ENCODE measurements at regions not wholly inside any gene's neighbourhood (a gene's known extent, or its start where the extent isn't known, plus 50 kb on each side); places are given as distances from the start of the nearest gene placed in this dataset.

GRCh38 chr5:28648108-28648507 lies 1609.7 kb upstream of the CDH9 start:
- no peaks in the 10 kb centered on the region for H3K79me2 ChIP-seq (ENCODE audit: control insufficient read depth, insufficient read depth, low read length)
- H3K4me3 ChIP-seq (replicated peaks in 1 of 4; ENCODE audit: control extremely low read depth in 1 of 4, insufficient read depth in 1 of 4, low read depth in 3 of 4, low read length in 4 of 4) = no peak overlapping the region
- no peak overlapping the region for H3K27ac ChIP-seq (ENCODE audit: insufficient read depth, low read length)
- H3K36me3 ChIP-seq (ENCODE audit: control insufficient read depth, insufficient read depth, low read length) = no peaks in the 10 kb centered on the region
- no peaks in the 10 kb centered on the region for H3K4me1 ChIP-seq (ENCODE audit: control insufficient read depth, extremely low read depth, insufficient read depth, low read length)
- H3K4me2 ChIP-seq (ENCODE audit: extremely low read depth, insufficient read depth, low read length) = no peak overlapping the region
- H3K27me3 ChIP-seq (ENCODE audit: control insufficient read depth, insufficient read depth, low read length) = no peaks in the 10 kb centered on the region
- H4K20me1 ChIP-seq (ENCODE audit: control insufficient read depth, extremely low read depth, insufficient read depth, low read length) = no peaks in the 10 kb centered on the region
- H3K9ac ChIP-seq (ENCODE audit: insufficient read depth, low read length) = no peak overlapping the region
- H3K9me3 ChIP-seq (ENCODE audit: control insufficient read depth, insufficient read depth, low read depth, low read length) = no peaks in the 10 kb centered on the region
- no peak overlapping the region for H2AFZ ChIP-seq (ENCODE audit: low read length)
- no peak for TF ChIP-seq CTCF (conservative IDR thresholded peaks at IDR 0.05 in 1 of 2, IDR thresholded peaks at IDR 0.05 in 1 of 2; ENCODE audit: low read depth in 1 of 2, low read length in 2 of 2)
- no peak for TF ChIP-seq EZH2 (IDR thresholded peaks at IDR 0.05; ENCODE audit: low read length, missing control alignments)
- DNase-seq (ENCODE audit: low read depth in 2 of 2) = peak in 1 of 2 donors; percentile 35

GRCh38 chr5:28632607-28633006 lies 1594.2 kb upstream of the CDH9 start:
- Histone ChIP-seq H3K36me3 (ENCODE audit: control insufficient read depth, insufficient read depth, low read length) (no peaks in the 10 kb centered on the region), H4K20me1 (ENCODE audit: control insufficient read depth, extremely low read depth, insufficient read depth, low read length) (no peaks in the 10 kb centered on the region), H3K4me1 (ENCODE audit: control insufficient read depth, extremely low read depth, insufficient read depth, low read length) (no peaks in the 10 kb centered on the region), H3K9me3 (ENCODE audit: control insufficient read depth, insufficient read depth, low read depth, low read length) (no peaks in the 10 kb centered on the region), H3K4me3 (replicated peaks in 1 of 4; ENCODE audit: control extremely low read depth in 1 of 4, insufficient read depth in 1 of 4, low read depth in 3 of 4, low read length in 4 of 4) (no peak overlapping the region), H3K79me2 (ENCODE audit: control insufficient read depth, insufficient read depth, low read length) (no peaks in the 10 kb centered on the region), H3K27me3 (ENCODE audit: control insufficient read depth, insufficient read depth, low read length) (no peaks in the 10 kb centered on the region), H3K4me2 (ENCODE audit: extremely low read depth, insufficient read depth, low read length) (no peak overlapping the region), H3K9ac (ENCODE audit: insufficient read depth, low read length) (no peak overlapping the region), H2AFZ (ENCODE audit: low read length) (no peak overlapping the region), H3K27ac (ENCODE audit: insufficient read depth, low read length) (no peak overlapping the region)
- no peak for DNase-seq (ENCODE audit: low read depth in 2 of 2)
- TF ChIP-seq EZH2 (IDR thresholded peaks at IDR 0.05; ENCODE audit: low read length, missing control alignments) (no peak), CTCF (conservative IDR thresholded peaks at IDR 0.05 in 1 of 2, IDR thresholded peaks at IDR 0.05 in 1 of 2; ENCODE audit: low read depth in 1 of 2, low read length in 2 of 2) (no peak)

GRCh38 chr5:28603869-28604268 lies 1565.5 kb upstream of the CDH9 start:
- Histone ChIP-seq H3K36me3 (ENCODE audit: control insufficient read depth, insufficient read depth, low read length) (no peaks in the 10 kb centered on the region), H3K27me3 (ENCODE audit: control insufficient read depth, insufficient read depth, low read length) (no peaks in the 10 kb centered on the region), H3K9ac (ENCODE audit: insufficient read depth, low read length) (no peak overlapping the region), H3K79me2 (ENCODE audit: control insufficient read depth, insufficient read depth, low read length) (no peaks in the 10 kb centered on the region), H3K4me3 (replicated peaks in 1 of 4; ENCODE audit: control extremely low read depth in 1 of 4, insufficient read depth in 1 of 4, low read depth in 3 of 4, low read length in 4 of 4) (no peak overlapping the region), H2AFZ (ENCODE audit: low read length) (no peak overlapping the region), H3K4me2 (ENCODE audit: extremely low read depth, insufficient read depth, low read length) (no peak overlapping the region), H4K20me1 (ENCODE audit: control insufficient read depth, extremely low read depth, insufficient read depth, low read length) (no peaks in the 10 kb centered on the region), H3K9me3 (ENCODE audit: control insufficient read depth, insufficient read depth, low read depth, low read length) (no peaks in the 10 kb centered on the region), H3K4me1 (ENCODE audit: control insufficient read depth, extremely low read depth, insufficient read depth, low read length) (no peaks in the 10 kb centered on the region), H3K27ac (ENCODE audit: insufficient read depth, low read length) (no peak overlapping the region)
- TF ChIP-seq CTCF (conservative IDR thresholded peaks at IDR 0.05 in 1 of 2, IDR thresholded peaks at IDR 0.05 in 1 of 2; ENCODE audit: low read depth in 1 of 2, low read length in 2 of 2) (no peak), EZH2 (IDR thresholded peaks at IDR 0.05; ENCODE audit: low read length, missing control alignments) (no peak)
- DNase-seq (ENCODE audit: low read depth in 2 of 2) = no peak

Data from fibroblast of lung (primary cell).